HepG2 (cell line): ENCODE measurements at regions not wholly inside any gene's neighbourhood (a gene's known extent, or its start where the extent isn't known, plus 50 kb on each side); places are given as distances from the start of the nearest gene placed in this dataset.

ENCODE experiments used
- E2F2 ChIP-seq: sonication (generic); formaldehyde crosslinking; IDR thresholded peaks from 2 replicates; pipeline ENCODE4 v1.4.0; 2020; ENCODE audit warnings: missing genetic modification reagents, borderline replicate concordance
- IKZF5 ChIP-seq: IDR thresholded peaks from 2 replicates; pipeline ENCODE4 v1.6.1; 2018; ENCODE audit warnings: missing genetic modification reagents, mild to moderate bottlenecking, missing compliant biosample characterization
- KLF13 ChIP-seq: sonication (generic); formaldehyde crosslinking; IDR thresholded peaks from 2 replicates; pipeline ENCODE4 v1.4.0; 2020; ENCODE audit warnings: mild to moderate bottlenecking, missing genetic modification reagents
- RNF219 ChIP-seq: sonication (generic); formaldehyde crosslinking; IDR thresholded peaks from 2 replicates; pipeline ENCODE4 v1.5.0; 2020; ENCODE audit warnings: mild to moderate bottlenecking, missing genetic modification reagents
- TEF ChIP-seq: sonication (generic); formaldehyde crosslinking; IDR thresholded peaks from 2 replicates; pipeline ENCODE4 v1.5.0; 2020; ENCODE audit warnings: missing genetic modification reagents
- ZNF281 ChIP-seq: sonication (generic); formaldehyde crosslinking; IDR thresholded peaks from 2 replicates; pipeline ENCODE4 v1.4.0; 2020; ENCODE audit warnings: missing genetic modification reagents, borderline replicate concordance
- ZNF775 ChIP-seq: sonication (generic); formaldehyde crosslinking; IDR thresholded peaks from 2 replicates; pipeline ENCODE4 v1.4.0; 2020; ENCODE audit warnings: missing genetic modification reagents, mild to moderate bottlenecking, moderate library complexity, borderline replicate concordance
- ZNF879 ChIP-seq: sonication (generic); formaldehyde crosslinking; IDR thresholded peaks from 2 replicates; pipeline ENCODE4 v1.8.1; 2023; ENCODE audit warnings: missing genetic modification reagents

- no peak for TF ChIP-seq ZNF281
- no peak for TF ChIP-seq TEF (CRISPR knock-in tag)
- no peak for TF ChIP-seq KLF13 (CRISPR knock-in tag)
- TF ChIP-seq ZNF775 = no peak
- TF ChIP-seq RNF219 (CRISPR knock-in tag) = no peak
- no peak for TF ChIP-seq IKZF5
- TF ChIP-seq ZNF879 (CRISPR knock-in tag) = no peak
- no peak for TF ChIP-seq E2F2 (CRISPR knock-in tag)
Measured at GRCh38 chr5:63053019-63053638, 474.5 kb downstream of the LRRC70 start (continued).
